ENCODE measurements at regions not wholly inside any gene's neighbourhood (a gene's known extent, or its start where the extent isn't known, plus 50 kb on each side); places are given as distances from the start of the nearest gene placed in this dataset.

DNA sequence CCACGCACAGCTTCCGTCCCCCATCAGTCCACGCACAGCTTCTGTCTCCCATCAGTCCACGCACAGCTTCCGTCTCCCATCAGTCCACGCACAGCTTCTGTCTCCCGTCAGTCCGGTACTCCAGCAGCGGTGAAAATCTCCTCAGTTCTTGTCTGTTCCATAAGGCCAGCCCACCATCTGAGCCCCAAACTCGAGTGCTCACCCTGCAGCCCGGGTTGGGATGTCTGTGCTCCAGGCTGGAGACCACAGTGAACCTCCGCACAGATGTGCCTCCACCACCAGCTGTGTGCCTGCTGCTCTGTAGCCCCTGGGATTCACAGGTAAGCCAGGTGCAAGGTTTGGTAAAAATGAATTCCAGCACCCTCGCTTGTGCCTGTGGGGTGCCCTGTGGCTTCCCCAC, 258.6 kb downstream of the NPHP4 start:
- intact Hi-C loops (cut with micrococcal nuclease; ENCODE audit: unreplicated experiment) (no loop called here), in situ Hi-C loops (cut with MboI) (no loop called here)
- POLR2A ChIA-PET: no interaction called here
- DNase-seq (ENCODE audit: low read depth, low spot score) (no peak), ATAC-seq (no peak), FAIRE-seq (no peak)
- Histone ChIP-seq H2AFZ (ENCODE audit: control insufficient read depth, low read depth, low read length) (no peak overlapping the region), H3K4me1 (ENCODE audit: control insufficient read depth, insufficient read depth, low read length) (no peaks in the 10 kb centered on the region), H3K36me3 (ENCODE audit: control insufficient read depth in 2 of 2, insufficient read depth in 2 of 2, low read length in 1 of 2) (no peaks in the 10 kb centered on the region), H3K9ac (ENCODE audit: control insufficient read depth, insufficient read depth, low read length) (no peak overlapping the region), H3K79me2 (ENCODE audit: control insufficient read depth, insufficient read depth, low read length) (no peaks in the 10 kb centered on the region), H4K20me1 (ENCODE audit: control insufficient read depth, insufficient read depth) (no peaks in the 10 kb centered on the region), H3K9me3 (replicated peaks; ENCODE audit: control insufficient read depth, insufficient read depth, low read length) (no peaks in the 10 kb centered on the region), H3K27ac (ENCODE audit: control insufficient read depth, insufficient read depth) (no peak overlapping the region), H3K4me2 (ENCODE audit: control insufficient read depth, insufficient read depth) (no peak overlapping the region), H3K27me3 (replicated peaks in 1 of 2; ENCODE audit: control insufficient read depth in 2 of 2, insufficient read depth in 2 of 2, low read length in 1 of 2) (peaks cover 0 to 1% of the 10 kb centered on the region in 2 experiments; a peak in 1 of 4 replicates), H3K4me3 (no peak overlapping the region)
- WGBS (ENCODE audit: insufficient coverage, insufficient replicate concordance, low lambda C conversion rate, missing lambda C conversion rate): 50% methylated on average over 10 of the region's 13 CpGs
- TF ChIP-seq ZNF24 (IDR thresholded peaks at IDR 0.05): no peak
- RAD21 ChIA-PET (ENCODE audit: unreplicated experiment): no interaction called here
- SMC1A ChIA-PET (ENCODE audit: uncharacterized antibody, unreplicated experiment): no interaction called here
- no TSS peak for BruUV-seq (replicated peaks)
- CTCF ChIA-PET: no interaction called here

DNA sequence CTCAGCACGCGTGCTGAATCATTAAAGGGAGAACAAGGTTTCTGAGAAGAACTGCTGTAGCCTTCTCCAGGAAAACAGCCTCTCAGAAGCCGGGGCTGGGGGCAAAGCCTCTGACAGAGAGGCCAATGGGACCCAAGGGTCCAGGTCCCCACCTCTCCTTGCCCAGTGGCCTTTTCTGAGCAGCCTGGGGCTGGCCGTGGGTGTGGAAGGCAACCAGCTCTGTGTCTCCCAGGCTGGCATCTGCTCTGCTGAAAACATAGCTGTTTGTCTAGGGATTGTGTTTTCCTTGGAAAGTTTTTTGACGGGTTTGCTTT, 261.2 kb downstream of the NPHP4 start:
- no peak for ATAC-seq
- no peaks in the 10 kb centered on the region for H3K9me3 ChIP-seq (replicated peaks; ENCODE audit: control insufficient read depth, insufficient read depth, low read length)
- ChIA-PET CTCF (no interaction called here), SMC1A (ENCODE audit: uncharacterized antibody, unreplicated experiment) (no interaction called here), POLR2A (no interaction called here), RAD21 (ENCODE audit: unreplicated experiment) (no interaction called here)
- H2AFZ ChIP-seq (ENCODE audit: control insufficient read depth, low read depth, low read length): no peak overlapping the region
- H3K4me3 ChIP-seq: no peak overlapping the region
- H3K27ac ChIP-seq (ENCODE audit: control insufficient read depth, insufficient read depth): no peak overlapping the region
- no peaks in the 10 kb centered on the region for H3K36me3 ChIP-seq (ENCODE audit: control insufficient read depth in 2 of 2, insufficient read depth in 2 of 2, low read length in 1 of 2)
- H3K4me2 ChIP-seq (ENCODE audit: control insufficient read depth, insufficient read depth): no peak overlapping the region
- H3K79me2 ChIP-seq (ENCODE audit: control insufficient read depth, insufficient read depth, low read length): no peaks in the 10 kb centered on the region
- H3K4me1 ChIP-seq (ENCODE audit: control insufficient read depth, insufficient read depth, low read length): no peaks in the 10 kb centered on the region
- no peak for FAIRE-seq
- intact Hi-C loops (cut with micrococcal nuclease; ENCODE audit: unreplicated experiment) (no loop called here), in situ Hi-C loops (cut with MboI) (no loop called here)
- no peak overlapping the region for H3K9ac ChIP-seq (ENCODE audit: control insufficient read depth, insufficient read depth, low read length)
- no peak for DNase-seq (ENCODE audit: low read depth, low spot score)
- no peaks in the 10 kb centered on the region for H4K20me1 ChIP-seq (ENCODE audit: control insufficient read depth, insufficient read depth)
- H3K27me3 ChIP-seq (replicated peaks in 1 of 2; ENCODE audit: control insufficient read depth in 2 of 2, insufficient read depth in 2 of 2, low read length in 1 of 2): peaks cover 0 to 1% of the 10 kb centered on the region in 2 experiments; a peak in 1 of 4 replicates
- 52% methylated on average over 5 of the region's 5 CpGs for WGBS (ENCODE audit: insufficient coverage, insufficient replicate concordance, low lambda C conversion rate, missing lambda C conversion rate)
- BruUV-seq (replicated peaks): no TSS peak
- TF ChIP-seq PML (IDR thresholded peaks at IDR 0.05; ENCODE audit: low read length) (no peak), ASH2L (IDR thresholded peaks at IDR 0.05; ENCODE audit: borderline replicate concordance, low read depth) (no peak), PAX5 (IDR thresholded peaks at IDR 0.05; ENCODE audit: borderline replicate concordance, low read depth, low read length) (no peak), CHD2 (IDR thresholded peaks at IDR 0.05; ENCODE audit: borderline replicate concordance, low read depth, low read length) (no peak), RFX5 (IDR thresholded peaks at IDR 0.05; ENCODE audit: low read depth, low read length) (no peak), LARP7 (IDR thresholded peaks at IDR 0.05) (no peak), DPF2 (IDR thresholded peaks at IDR 0.05) (no peak), ZNF24 (IDR thresholded peaks at IDR 0.05) (no peak), YY1 (IDR thresholded peaks at IDR 0.05; ENCODE audit: low read depth, low read length) (no peak), MYB (IDR thresholded peaks at IDR 0.05; ENCODE audit: borderline replicate concordance, low read depth, low read length) (no peak)
- TF ChIP-seq, protein P1, sequence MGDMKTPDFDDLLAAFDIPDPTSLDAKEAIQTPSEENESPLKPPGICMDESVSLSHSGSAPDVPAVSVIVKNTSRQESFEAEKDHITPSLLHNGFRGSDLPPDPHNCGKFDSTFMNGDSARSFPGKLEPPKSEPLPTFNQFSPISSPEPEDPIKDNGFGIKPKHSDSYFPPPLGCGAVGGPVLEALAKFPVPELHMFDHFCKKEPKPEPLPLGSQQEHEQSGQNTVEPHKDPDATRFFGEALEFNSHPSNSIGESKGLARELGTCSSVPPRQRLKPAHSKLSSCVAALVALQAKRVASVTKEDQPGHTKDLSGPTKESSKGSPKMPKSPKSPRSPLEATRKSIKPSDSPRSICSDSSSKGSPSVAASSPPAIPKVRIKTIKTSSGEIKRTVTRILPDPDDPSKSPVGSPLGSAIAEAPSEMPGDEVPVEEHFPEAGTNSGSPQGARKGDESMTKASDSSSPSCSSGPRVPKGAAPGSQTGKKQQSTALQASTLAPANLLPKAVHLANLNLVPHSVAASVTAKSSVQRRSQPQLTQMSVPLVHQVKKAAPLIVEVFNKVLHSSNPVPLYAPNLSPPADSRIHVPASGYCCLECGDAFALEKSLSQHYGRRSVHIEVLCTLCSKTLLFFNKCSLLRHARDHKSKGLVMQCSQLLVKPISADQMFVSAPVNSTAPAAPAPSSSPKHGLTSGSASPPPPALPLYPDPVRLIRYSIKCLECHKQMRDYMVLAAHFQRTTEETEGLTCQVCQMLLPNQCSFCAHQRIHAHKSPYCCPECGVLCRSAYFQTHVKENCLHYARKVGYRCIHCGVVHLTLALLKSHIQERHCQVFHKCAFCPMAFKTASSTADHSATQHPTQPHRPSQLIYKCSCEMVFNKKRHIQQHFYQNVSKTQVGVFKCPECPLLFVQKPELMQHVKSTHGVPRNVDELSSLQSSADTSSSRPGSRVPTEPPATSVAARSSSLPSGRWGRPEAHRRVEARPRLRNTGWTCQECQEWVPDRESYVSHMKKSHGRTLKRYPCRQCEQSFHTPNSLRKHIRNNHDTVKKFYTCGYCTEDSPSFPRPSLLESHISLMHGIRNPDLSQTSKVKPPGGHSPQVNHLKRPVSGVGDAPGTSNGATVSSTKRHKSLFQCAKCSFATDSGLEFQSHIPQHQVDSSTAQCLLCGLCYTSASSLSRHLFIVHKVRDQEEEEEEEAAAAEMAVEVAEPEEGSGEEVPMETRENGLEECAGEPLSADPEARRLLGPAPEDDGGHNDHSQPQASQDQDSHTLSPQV (IDR thresholded peaks at IDR 0.05): no peak
- TF ChIP-seq, protein P2, sequence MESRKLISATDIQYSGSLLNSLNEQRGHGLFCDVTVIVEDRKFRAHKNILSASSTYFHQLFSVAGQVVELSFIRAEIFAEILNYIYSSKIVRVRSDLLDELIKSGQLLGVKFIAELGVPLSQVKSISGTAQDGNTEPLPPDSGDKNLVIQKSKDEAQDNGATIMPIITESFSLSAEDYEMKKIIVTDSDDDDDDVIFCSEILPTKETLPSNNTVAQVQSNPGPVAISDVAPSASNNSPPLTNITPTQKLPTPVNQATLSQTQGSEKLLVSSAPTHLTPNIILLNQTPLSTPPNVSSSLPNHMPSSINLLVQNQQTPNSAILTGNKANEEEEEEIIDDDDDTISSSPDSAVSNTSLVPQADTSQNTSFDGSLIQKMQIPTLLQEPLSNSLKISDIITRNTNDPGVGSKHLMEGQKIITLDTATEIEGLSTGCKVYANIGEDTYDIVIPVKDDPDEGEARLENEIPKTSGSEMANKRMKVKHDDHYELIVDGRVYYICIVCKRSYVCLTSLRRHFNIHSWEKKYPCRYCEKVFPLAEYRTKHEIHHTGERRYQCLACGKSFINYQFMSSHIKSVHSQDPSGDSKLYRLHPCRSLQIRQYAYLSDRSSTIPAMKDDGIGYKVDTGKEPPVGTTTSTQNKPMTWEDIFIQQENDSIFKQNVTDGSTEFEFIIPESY (IDR thresholded peaks at IDR 0.05): no peak
- TF ChIP-seq, protein P3, sequence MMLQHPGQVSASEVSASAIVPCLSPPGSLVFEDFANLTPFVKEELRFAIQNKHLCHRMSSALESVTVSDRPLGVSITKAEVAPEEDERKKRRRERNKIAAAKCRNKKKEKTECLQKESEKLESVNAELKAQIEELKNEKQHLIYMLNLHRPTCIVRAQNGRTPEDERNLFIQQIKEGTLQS (IDR thresholded peaks at IDR 0.05; ENCODE audit: borderline replicate concordance, extremely low read depth, low read depth, low read length): no peak
